Liver (tissue), 3 donors: ENCODE measurements at regions not wholly inside any gene's neighbourhood (a gene's known extent, or its start where the extent isn't known, plus 50 kb on each side); places are given as distances from the start of the nearest gene placed in this dataset.

Experiments used
- EGR1 ChIP-seq, 2 donors: IDR thresholded peaks; 2 replicates each; pipeline ENCODE4 v1.6.1; 2016 to 2018; ENCODE audit warnings: antibody characterized with exemption in 2 of 2, low read depth in 2 of 2
- JUND ChIP-seq, 2 donors: IDR thresholded peaks; 2 replicates each; pipeline ENCODE4 v1.6.1; 2016; ENCODE audit warnings: antibody characterized with exemption in 2 of 2
- NR2F2 ChIP-seq: IDR thresholded peaks from 2 replicates; pipeline ENCODE4 v1.6.1; 2016; ENCODE audit warnings: antibody characterized with exemption
- RAD21 ChIP-seq, 2 donors: IDR thresholded peaks; 2 replicates each; pipeline ENCODE4 v1.6.1; 2016; ENCODE audit warnings: antibody characterized with exemption in 2 of 2, mild to moderate bottlenecking in 2 of 2
- RXRA ChIP-seq, 2 donors: IDR thresholded peaks; 2 replicates each; pipeline ENCODE4 v1.6.1; 2017 to 2018; ENCODE audit warnings: antibody characterized with exemption in 2 of 2, mild to moderate bottlenecking in 1 of 2
- SP1 ChIP-seq: IDR thresholded peaks from 2 replicates; pipeline ENCODE4 v1.6.1; 2018; ENCODE audit warnings: antibody characterized with exemption, mild to moderate bottlenecking
- TAF1 ChIP-seq: conservative IDR thresholded peaks from 2 replicates; pipeline ENCODE4 v1.6.1; 2016; ENCODE audit warnings: antibody characterized with exemption, mild to moderate bottlenecking
- YY1 ChIP-seq: IDR thresholded peaks from 2 replicates; pipeline ENCODE4 v1.6.1; 2016; ENCODE audit warnings: antibody characterized with exemption, mild to moderate bottlenecking
- TF ChIP-seq, protein P1 (sequence below): fragments of 150-350 bp; IDR thresholded peaks from 2 replicates; pipeline ENCODE4 v1.5.1; 2017; ENCODE audit warnings: improper control_type of control experiment, low read depth, low read length; ENCODE audit not compliant: missing input control
- TF ChIP-seq, protein P2 (sequence below): IDR thresholded peaks from 2 replicates; pipeline ENCODE4 v1.6.1; 2016; ENCODE audit warnings: antibody characterized with exemption, mild to moderate bottlenecking
- TF ChIP-seq, protein P3 (sequence below): IDR thresholded peaks from 2 replicates; pipeline ENCODE4 v1.6.1; 2016; ENCODE audit warnings: antibody characterized with exemption
- donor health status: healthy.
- donor health status: healthy.

DNA sequence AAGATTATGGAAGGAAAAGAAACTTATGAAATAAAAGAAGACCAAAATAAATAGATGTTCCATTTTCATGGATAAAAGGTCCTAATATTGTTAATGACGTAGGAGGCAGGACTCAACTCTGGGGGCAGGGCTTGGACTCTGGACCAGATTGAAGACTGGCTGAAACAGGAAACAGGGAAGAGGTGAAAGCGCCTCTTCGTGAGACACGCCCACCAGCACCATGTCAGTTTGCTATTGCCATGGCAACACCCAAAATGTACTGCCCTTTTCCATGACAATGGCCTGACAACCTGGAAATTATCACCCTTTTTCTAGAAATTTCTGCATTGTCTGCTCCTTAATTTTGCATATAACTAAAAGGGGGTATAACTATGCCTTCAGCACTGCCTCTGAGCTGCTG is 1522.2 kb downstream of the TBC1D22A start:
- TF ChIP-seq, protein P1, sequence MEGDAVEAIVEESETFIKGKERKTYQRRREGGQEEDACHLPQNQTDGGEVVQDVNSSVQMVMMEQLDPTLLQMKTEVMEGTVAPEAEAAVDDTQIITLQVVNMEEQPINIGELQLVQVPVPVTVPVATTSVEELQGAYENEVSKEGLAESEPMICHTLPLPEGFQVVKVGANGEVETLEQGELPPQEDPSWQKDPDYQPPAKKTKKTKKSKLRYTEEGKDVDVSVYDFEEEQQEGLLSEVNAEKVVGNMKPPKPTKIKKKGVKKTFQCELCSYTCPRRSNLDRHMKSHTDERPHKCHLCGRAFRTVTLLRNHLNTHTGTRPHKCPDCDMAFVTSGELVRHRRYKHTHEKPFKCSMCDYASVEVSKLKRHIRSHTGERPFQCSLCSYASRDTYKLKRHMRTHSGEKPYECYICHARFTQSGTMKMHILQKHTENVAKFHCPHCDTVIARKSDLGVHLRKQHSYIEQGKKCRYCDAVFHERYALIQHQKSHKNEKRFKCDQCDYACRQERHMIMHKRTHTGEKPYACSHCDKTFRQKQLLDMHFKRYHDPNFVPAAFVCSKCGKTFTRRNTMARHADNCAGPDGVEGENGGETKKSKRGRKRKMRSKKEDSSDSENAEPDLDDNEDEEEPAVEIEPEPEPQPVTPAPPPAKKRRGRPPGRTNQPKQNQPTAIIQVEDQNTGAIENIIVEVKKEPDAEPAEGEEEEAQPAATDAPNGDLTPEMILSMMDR: no peak
- TF ChIP-seq YY1 (no peak), SP1 (no peak), RXRA (IDR thresholded peaks at IDR 0.05) (no peak), EGR1 (IDR thresholded peaks at IDR 0.05; ENCODE audit: low read depth in 2 of 2) (no peak), RAD21 (IDR thresholded peaks at IDR 0.05) (no peak), JUND (IDR thresholded peaks at IDR 0.05) (no peak), NR2F2 (no peak), TAF1 (no peak)
- TF ChIP-seq, protein P2, sequence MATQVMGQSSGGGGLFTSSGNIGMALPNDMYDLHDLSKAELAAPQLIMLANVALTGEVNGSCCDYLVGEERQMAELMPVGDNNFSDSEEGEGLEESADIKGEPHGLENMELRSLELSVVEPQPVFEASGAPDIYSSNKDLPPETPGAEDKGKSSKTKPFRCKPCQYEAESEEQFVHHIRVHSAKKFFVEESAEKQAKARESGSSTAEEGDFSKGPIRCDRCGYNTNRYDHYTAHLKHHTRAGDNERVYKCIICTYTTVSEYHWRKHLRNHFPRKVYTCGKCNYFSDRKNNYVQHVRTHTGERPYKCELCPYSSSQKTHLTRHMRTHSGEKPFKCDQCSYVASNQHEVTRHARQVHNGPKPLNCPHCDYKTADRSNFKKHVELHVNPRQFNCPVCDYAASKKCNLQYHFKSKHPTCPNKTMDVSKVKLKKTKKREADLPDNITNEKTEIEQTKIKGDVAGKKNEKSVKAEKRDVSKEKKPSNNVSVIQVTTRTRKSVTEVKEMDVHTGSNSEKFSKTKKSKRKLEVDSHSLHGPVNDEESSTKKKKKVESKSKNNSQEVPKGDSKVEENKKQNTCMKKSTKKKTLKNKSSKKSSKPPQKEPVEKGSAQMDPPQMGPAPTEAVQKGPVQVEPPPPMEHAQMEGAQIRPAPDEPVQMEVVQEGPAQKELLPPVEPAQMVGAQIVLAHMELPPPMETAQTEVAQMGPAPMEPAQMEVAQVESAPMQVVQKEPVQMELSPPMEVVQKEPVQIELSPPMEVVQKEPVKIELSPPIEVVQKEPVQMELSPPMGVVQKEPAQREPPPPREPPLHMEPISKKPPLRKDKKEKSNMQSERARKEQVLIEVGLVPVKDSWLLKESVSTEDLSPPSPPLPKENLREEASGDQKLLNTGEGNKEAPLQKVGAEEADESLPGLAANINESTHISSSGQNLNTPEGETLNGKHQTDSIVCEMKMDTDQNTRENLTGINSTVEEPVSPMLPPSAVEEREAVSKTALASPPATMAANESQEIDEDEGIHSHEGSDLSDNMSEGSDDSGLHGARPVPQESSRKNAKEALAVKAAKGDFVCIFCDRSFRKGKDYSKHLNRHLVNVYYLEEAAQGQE: no peak
- TF ChIP-seq, protein P3, sequence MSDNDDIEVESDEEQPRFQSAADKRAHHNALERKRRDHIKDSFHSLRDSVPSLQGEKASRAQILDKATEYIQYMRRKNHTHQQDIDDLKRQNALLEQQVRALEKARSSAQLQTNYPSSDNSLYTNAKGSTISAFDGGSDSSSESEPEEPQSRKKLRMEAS: no peak
